SK-N-MC (cell line): ENCODE measurements at regions not wholly inside any gene's neighbourhood (a gene's known extent, or its start where the extent isn't known, plus 50 kb on each side); places are given as distances from the start of the nearest gene placed in this dataset.

Source experiments
- EZH2 ChIP-seq: fragments of 200-600 bp; sonication (generic); IDR thresholded peaks from one replicate; pipeline ENCODE4 v1.6.1; 2017; ENCODE audit warnings: antibody characterized with exemption
- FOXP2 ChIP-seq: optimal IDR thresholded peaks from 2 replicates; pipeline ENCODE3; 2011; ENCODE audit warnings: mild to moderate bottlenecking, moderate library complexity; ENCODE audit not compliant: insufficient read depth; ENCODE audit errors: extremely low read length, control extremely low read depth
- POLR2AphosphoS5 ChIP-seq: IDR thresholded peaks from 2 replicates; pipeline ENCODE4 v1.6.1; 2012; ENCODE audit warnings: mild to moderate bottlenecking, low read depth, low read length, borderline replicate concordance

- no peak for TF ChIP-seq POLR2AphosphoS5
- no peak for TF ChIP-seq EZH2
- TF ChIP-seq FOXP2 = no peak
Measured at GRCh38 chr2:125272651-125273050, 1247.6 kb downstream of the CNTNAP5 start.
